ENCODE measurements at regions not wholly inside any gene's neighbourhood (a gene's known extent, or its start where the extent isn't known, plus 50 kb on each side); places are given as distances from the start of the nearest gene placed in this dataset.
A peak's percentile ranks its signal among the peaks of the same experiment; 100 is the strongest.

DNA sequence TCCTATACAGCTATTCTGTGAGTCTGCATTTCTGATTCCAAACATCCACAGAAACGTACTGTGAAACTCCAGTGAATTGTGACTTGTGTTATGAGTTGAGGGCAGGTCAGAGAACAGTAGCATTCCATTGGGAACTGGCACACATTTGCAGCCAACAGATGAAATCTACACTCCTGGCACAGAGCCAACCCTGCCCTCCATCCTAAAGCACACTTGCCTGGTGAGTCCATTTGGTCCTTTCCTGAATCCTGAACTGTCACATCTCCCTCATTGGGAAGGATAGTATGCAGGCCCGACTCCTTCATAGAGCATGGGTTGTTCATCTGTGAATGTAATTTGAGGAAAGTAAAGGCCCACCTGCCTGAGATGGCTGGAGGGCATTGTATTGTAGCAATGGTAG is 314.3 kb upstream of the RASGRP1 start:
- H2AFZ ChIP-seq (ENCODE audit: low read depth, low read length): no peak overlapping the region
- no peaks in the 10 kb centered on the region for H3K36me3 ChIP-seq (ENCODE audit: control insufficient read depth in 2 of 2, extremely low read depth in 1 of 2, insufficient read depth in 2 of 2, low read length in 2 of 2)
- intact Hi-C loops (cut with micrococcal nuclease): no loop called here
- no peaks in the 10 kb centered on the region for H3K27me3 ChIP-seq (ENCODE audit: control insufficient read depth in 2 of 2, insufficient read depth in 2 of 2, low read length in 2 of 2)
- FAIRE-seq: no peak
- CTCF ChIA-PET: interaction anchor here (0.7 kb wide), 1 partner anchor 11 kb away, joined by 3 read pairs; no protein-coding TSS in a partner anchor
- POLR2A ChIA-PET: no interaction called here
- H3K27ac ChIP-seq (ENCODE audit: insufficient read depth, low read depth, low read length): no peak overlapping the region
- no peak overlapping the region for H3K4me2 ChIP-seq (ENCODE audit: insufficient read depth, low read length)
- no peaks in the 10 kb centered on the region for H4K20me1 ChIP-seq (replicated peaks; ENCODE audit: control insufficient read depth, extremely low read depth, insufficient read depth, low read length)
- TF ChIP-seq GATA2 (IDR thresholded peaks at IDR 0.05; ENCODE audit: insufficient read depth, insufficient read length, low read depth, low read length) (peak; percentile 35), MYC (IDR thresholded peaks at IDR 0.05; ENCODE audit: low read depth, low read length) (no peak)
- no peaks in the 10 kb centered on the region for H3K9me3 ChIP-seq (replicated peaks; ENCODE audit: control insufficient read depth, insufficient read depth, low read length)
- peak; percentile 41 for DNase-seq (ENCODE audit: low read depth, low spot score)
- H3K4me1 ChIP-seq (ENCODE audit: control insufficient read depth, extremely low read depth, insufficient read depth, low read length): peaks cover 12% of the 10 kb centered on the region
- no peaks in the 10 kb centered on the region for H3K79me2 ChIP-seq (ENCODE audit: control insufficient read depth, insufficient read depth, low read length)
- no peaks in the 10 kb centered on the region for H3K9me1 ChIP-seq (replicated peaks; ENCODE audit: control insufficient read depth, extremely low read depth, insufficient read depth, low read length)
- BruUV-seq (replicated peaks): no TSS peak
- no peak overlapping the region for H3K4me3 ChIP-seq (replicated peaks in 1 of 3; ENCODE audit: insufficient read depth in 1 of 3, low read depth in 1 of 3, low read length in 3 of 3)
- dilution Hi-C loops (cut with MboI; ENCODE audit: extremely low pct_ligation_motif_present, low sequenced_read_pairs): no loop called here
- no peak overlapping the region for H3K9ac ChIP-seq (replicated peaks; ENCODE audit: extremely low read depth, insufficient read depth, low read length)

DNA sequence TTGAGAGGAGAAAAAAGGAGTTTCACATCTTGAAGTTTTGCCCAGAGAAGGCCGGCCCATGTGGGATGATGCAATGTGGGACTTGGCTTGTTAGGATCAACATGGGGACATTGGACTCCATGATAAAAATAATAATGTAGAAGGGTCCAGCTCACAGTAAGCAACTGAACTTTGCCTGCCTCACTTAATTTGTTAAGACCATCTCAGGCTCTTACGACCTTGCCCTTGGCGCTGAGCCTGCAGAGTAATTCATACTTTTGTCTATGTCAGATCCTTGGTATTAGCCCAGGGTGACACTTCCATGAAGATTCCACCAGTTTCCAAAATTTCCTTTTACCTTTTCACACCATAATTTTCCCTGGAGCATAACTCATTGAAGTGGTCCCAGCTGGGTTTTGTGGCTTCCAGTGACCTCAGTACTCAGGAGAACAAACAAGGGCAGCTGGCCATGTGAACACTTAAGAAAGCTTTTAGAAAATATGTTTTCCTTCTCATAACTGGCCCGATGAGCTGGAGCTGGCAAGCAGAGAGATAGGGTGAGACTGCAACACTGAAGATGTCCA is 315.4 kb upstream of the RASGRP1 start:
- H2AFZ ChIP-seq (ENCODE audit: low read depth, low read length): no peak overlapping the region

More for the DNA sequence above, 315.4 kb upstream of the RASGRP1 start:
- TF ChIP-seq FOS (IDR thresholded peaks at IDR 0.05; ENCODE audit: borderline replicate concordance, insufficient read depth, low read length) (no peak), GATA2 (IDR thresholded peaks at IDR 0.05; ENCODE audit: insufficient read depth, insufficient read length, low read depth, low read length) (no peak), POLR2A (IDR thresholded peaks at IDR 0.05; ENCODE audit: low read depth, low read length) (no peak)
- TF ChIP-seq, protein P1, sequence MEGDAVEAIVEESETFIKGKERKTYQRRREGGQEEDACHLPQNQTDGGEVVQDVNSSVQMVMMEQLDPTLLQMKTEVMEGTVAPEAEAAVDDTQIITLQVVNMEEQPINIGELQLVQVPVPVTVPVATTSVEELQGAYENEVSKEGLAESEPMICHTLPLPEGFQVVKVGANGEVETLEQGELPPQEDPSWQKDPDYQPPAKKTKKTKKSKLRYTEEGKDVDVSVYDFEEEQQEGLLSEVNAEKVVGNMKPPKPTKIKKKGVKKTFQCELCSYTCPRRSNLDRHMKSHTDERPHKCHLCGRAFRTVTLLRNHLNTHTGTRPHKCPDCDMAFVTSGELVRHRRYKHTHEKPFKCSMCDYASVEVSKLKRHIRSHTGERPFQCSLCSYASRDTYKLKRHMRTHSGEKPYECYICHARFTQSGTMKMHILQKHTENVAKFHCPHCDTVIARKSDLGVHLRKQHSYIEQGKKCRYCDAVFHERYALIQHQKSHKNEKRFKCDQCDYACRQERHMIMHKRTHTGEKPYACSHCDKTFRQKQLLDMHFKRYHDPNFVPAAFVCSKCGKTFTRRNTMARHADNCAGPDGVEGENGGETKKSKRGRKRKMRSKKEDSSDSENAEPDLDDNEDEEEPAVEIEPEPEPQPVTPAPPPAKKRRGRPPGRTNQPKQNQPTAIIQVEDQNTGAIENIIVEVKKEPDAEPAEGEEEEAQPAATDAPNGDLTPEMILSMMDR (IDR thresholded peaks at IDR 0.05; ENCODE audit: extremely low read depth in 1 of 2, insufficient read depth in 1 of 2, low read depth in 1 of 2, low read length in 2 of 2): no peak
- TF ChIP-seq, protein P2, sequence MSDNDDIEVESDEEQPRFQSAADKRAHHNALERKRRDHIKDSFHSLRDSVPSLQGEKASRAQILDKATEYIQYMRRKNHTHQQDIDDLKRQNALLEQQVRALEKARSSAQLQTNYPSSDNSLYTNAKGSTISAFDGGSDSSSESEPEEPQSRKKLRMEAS (IDR thresholded peaks at IDR 0.05; ENCODE audit: insufficient read depth, insufficient read length): no peak
- DNase-seq (ENCODE audit: low read depth, low spot score) (no peak), FAIRE-seq (no peak)
- no peaks in the 10 kb centered on the region for H3K27me3 ChIP-seq (ENCODE audit: control insufficient read depth in 2 of 2, insufficient read depth in 2 of 2, low read length in 2 of 2)
- no peaks in the 10 kb centered on the region for H3K9me3 ChIP-seq (replicated peaks; ENCODE audit: control insufficient read depth, insufficient read depth, low read length)
- H3K36me3 ChIP-seq (ENCODE audit: control insufficient read depth in 2 of 2, extremely low read depth in 1 of 2, insufficient read depth in 2 of 2, low read length in 2 of 2): no peaks in the 10 kb centered on the region
- CTCF ChIA-PET: no interaction called here
- POLR2A ChIA-PET: no interaction called here
- no TSS peak for BruUV-seq (replicated peaks)
- dilution Hi-C loops (cut with MboI; ENCODE audit: extremely low pct_ligation_motif_present, low sequenced_read_pairs) (no loop called here), intact Hi-C loops (cut with micrococcal nuclease) (no loop called here)
- H3K9me1 ChIP-seq (replicated peaks; ENCODE audit: control insufficient read depth, extremely low read depth, insufficient read depth, low read length): no peaks in the 10 kb centered on the region
- H3K4me2 ChIP-seq (ENCODE audit: insufficient read depth, low read length): no peak overlapping the region
- peaks cover 22% of the 10 kb centered on the region for H3K4me1 ChIP-seq (ENCODE audit: control insufficient read depth, extremely low read depth, insufficient read depth, low read length)
- no peaks in the 10 kb centered on the region for H3K79me2 ChIP-seq (ENCODE audit: control insufficient read depth, insufficient read depth, low read length)
- no peak overlapping the region for H3K9ac ChIP-seq (replicated peaks; ENCODE audit: extremely low read depth, insufficient read depth, low read length)
- H4K20me1 ChIP-seq (replicated peaks; ENCODE audit: control insufficient read depth, extremely low read depth, insufficient read depth, low read length): no peaks in the 10 kb centered on the region
- H3K4me3 ChIP-seq (replicated peaks in 1 of 3; ENCODE audit: insufficient read depth in 1 of 3, low read depth in 1 of 3, low read length in 3 of 3): no peak overlapping the region
- H3K27ac ChIP-seq (ENCODE audit: insufficient read depth, low read depth, low read length): no peak overlapping the region

All from endothelial cell of umbilical vein (primary cell).